Activated CD8-positive, alpha-beta memory T cell treated with anti-CD3 and anti-CD28 coated beads, Interleukin-2, amount 50 U/mL, for 24 hours (primary cell): ENCODE measurements at regions not wholly inside any gene's neighbourhood (a gene's known extent, or its start where the extent isn't known, plus 50 kb on each side); places are given as distances from the start of the nearest gene placed in this dataset.
"Not testable (repeated sequence)": the region's sequence is repeated elsewhere in the genome, so short reads cannot be mapped to it uniquely, and the experiment has no call there.

ENCODE experiments used
- DNase-seq: peaks from one replicate; pipeline ENCODE4 v3.0.0-alpha.2; 2020; ENCODE audit errors: extremely low read depth

DNA sequence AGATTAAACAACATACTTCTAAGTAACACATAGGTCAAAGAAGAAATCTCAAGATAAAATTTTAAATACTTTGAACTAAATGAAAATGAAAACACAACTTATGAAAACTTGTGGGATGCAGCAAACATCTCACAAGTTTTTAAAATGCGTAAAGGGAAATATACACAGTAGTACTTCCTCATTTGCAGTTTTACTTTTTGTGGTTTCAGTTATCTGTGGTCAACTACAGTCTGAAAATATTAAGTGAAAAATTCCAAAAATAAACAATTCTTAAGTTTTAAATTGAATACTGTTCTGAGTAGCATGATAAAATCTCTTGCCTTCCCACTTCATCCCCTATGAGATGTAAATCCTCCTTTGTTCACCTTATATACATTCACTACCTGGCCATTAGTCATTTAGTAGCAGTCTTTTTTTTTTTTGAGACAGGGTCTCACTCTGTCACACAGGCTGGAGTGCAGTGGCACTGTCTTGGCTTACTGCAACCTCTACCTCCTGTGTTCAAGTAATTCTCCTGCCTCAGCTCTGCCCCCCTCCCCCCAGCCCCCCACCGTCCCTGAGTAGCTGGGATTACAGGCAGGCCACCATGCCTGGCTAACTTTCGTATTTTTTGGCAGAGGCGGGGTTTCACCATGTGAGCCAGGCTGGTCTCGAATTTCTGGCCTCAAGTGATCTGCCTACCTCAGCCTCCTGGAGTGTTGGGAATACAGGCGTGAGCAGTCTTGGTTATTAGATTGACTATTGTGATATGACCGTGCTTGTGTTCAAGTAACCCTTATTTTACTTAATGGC is 154.6 kb upstream of the AHI1 start:
- DNase-seq: no peak

DNA sequence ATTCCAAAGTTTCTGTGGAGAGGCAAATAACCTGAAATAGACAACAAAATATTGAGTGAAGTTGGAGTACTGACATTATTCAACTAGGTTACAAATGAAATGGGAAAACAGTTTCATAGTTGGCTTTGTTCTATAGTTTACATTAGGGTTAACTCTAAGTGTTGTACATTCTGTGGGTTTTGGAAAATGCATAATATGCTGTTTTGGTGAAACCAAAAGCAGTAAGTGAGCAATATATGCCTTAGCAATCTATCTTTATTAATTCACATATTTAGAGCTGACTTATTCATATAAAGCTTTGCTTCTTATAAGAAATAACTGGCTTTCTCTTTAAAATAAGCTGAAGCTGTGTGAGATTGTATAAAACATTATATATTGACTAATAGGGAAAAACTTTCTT is 157.5 kb upstream of the AHI1 start:
- DNase-seq: no peak

DNA sequence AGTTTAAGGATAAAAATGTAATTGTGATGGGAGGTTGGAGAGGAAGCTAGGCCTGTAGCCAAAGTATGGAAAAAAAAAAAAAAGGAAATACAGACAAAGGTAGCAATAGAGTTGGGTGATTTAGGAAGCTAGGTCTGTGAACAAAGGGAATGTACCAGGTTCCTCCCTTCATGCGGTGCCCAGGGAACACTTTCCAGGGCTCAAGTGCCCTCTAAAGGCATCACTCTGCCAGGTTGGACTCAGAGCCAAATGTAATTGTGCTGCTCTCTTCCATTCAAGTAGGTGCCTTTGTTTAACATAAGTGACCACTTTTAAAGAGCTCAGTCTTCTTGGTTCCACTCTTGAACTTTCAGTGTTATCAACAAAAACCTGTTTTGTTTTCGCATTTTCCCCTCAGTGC is 159.7 kb upstream of the AHI1 start:
- no peak for DNase-seq

DNA sequence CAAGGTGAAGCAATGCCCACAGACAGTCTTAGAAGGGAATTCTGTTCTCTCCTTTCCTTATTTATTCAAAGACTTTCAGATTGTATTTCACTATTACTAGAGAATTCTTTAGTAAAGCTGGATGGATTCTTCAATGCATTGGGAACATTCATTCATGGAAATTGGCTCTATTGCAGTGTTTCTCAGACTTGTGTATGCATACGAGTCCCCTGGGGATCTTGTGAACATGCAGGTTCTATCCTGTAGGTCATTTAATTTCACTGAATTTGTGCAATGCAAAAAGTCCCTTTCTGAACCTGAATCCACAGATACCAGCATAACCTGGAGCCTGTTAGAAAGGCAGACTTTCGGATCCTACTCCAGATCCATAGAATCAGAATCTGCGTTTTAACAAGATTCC is 160.9 kb upstream of the AHI1 start:
- no peak for DNase-seq

DNA sequence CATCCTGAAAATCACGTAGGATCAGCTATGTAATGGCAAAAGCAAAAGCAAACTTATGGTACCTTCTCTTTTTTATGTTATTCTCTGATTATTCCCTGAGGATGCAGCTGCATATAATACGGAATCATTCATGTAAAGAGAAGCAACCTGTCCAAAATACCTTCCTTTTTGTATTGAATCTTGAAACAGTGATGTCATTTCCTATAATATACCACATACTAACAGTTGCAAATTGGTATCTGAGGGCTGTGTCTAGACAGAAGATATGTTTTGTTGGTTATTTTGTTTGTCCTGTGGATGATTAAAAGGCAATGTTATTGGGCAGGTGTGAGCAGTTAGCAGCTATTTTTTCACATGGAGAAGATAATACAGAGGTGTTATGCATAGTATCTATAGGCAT is 161.4 kb upstream of the AHI1 start:
- no peak for DNase-seq

DNA sequence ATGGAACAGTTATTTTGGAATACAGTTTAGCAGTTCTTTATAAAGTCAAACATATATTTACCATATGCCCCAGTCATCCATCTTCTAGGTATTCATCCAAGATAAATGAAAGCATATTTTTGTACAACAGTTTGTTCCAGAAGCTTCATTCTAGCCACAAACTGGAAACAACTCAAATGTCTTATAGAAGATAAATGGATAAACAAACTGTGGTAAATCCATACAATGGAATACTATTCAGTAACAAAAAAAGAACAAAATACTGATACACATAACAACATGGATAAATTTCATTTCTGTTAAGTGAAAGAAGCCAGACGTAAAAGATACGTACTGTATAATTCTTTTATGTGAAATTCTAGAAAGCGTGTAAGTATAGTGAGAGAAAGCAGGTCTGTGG is 167.0 kb upstream of the AHI1 start:
- DNase-seq: no peak

DNA sequence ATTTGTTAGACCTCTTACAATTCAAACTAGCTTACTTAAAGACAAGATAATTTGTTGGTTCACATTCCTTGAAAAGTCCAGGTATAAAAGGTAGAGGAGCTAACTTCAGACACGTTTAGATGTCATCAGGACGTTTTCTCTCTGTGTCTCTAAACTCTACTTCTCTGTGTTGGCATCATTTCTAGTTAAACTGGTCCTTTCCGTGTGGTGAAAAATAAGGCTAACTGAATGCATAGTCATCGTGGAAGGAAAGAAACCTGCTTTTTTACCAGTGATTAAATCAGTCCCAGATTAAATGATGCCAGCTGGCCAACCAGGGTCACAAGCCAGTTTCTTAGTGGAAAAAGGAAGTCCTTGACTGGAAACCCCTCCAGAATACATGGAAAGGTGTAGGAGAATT is 168.4 kb upstream of the AHI1 start:
- DNase-seq: no peak

DNA sequence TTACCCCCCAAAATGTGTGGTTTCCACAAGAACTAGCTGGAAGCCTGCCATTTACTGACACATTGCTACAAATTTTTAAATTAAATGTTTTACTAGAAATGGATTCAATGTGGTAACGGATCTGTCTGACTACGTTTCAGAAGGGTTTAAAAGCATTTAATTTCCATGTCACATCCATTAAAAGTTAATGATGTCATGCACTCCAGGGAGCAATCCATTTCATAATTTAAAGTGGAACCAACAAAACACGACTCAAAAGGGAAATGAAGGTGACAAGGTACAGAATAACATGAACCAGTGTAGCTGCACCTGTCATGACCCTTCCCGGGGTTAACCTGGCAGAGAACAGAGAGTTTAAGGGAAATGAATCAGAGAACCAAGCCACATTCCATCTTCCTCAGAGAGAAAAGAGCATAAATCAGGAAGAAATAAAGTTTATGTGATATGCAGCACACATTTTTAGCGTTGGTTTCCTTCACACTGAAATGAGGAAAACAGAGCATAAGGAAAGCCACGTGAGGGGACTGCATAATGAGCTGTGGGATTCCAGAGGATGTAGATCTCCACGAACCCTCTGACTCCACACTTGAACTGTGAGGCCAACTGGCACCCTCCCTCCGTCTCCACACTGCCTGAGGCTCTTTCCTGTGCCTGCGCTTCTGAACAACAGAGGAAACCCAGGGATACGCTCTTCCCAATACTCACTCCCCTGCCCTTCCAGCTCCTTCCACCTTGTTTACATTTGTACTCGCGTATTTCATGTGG is 170.3 kb upstream of the AHI1 start:
- no peak for DNase-seq

DNA sequence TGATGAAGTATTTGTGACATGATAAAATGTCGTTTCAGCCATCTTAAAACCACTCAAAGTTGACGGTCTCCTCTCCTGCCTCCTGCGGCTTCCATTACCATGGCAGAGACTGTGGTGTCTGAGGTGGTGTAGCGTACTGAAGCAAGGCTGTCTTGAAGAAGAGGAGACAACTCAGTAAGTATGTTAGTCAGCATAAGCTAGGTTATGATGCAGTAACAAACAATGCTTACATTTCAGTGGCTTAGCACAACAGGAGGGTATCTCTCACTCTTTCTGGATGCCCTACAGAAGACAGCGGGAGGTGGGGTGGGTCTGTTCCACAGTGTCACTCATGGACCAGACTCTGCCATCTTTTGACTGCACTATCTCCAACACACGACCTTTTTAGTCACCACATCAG is 174.7 kb upstream of the AHI1 start:
- DNase-seq: no peak

DNA sequence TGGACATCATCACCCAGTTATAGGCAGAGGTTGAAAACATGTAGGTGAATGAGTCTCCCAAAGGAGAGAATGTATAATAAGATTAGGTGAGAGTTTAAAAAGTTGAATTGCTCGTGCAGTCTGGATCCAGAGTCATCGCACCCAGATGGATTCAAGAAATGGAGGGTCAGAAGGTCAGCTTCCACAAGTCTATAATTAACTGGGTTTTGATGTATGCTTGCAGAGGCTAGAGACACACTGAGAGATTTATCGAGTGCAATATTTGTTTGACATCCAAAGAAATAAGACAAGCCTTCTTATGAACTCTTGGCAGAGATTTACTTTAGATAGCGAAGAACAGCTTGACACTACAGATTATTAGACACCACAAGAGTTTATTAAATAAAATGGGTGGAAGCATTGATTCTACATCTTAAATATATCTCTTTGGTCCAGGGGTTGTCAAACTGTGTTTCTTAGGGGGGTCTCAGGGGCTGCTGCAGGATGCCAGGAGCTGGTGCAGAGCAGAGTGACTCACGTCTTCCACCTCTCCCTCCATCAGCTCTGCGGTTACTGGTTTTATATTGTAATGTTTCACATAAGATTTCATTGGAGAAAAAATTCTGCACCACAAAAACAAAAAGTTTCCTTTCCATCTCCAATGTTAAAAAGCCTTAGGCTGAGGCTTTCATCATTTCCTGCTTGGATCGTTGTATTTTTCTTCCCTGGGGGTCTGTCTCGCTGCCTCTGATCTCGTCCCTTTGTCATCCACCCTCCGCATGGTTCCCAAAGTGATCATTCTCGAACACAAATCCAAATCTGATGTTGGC is 176.2 kb upstream of the AHI1 start:
- no peak for DNase-seq

DNA sequence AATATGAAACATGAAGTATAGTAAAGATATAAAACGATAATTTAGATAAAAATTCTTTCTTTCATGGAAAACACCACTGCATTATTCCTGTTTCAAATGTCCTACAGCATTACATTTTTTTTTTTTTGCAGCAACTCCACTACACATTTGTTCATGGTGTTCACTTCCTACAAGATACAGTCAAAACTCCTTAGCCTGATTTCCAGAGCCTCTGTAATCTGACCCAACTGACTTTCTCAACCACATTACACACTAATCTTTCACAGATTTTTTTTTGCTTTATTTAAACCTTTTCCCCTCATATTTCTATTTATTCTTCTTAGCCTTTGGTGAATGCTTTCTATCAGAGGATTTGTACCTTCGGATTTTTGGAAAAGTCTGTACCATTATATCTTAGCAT is 176.5 kb upstream of the PDE7B start:
- DNase-seq: no peak

DNA sequence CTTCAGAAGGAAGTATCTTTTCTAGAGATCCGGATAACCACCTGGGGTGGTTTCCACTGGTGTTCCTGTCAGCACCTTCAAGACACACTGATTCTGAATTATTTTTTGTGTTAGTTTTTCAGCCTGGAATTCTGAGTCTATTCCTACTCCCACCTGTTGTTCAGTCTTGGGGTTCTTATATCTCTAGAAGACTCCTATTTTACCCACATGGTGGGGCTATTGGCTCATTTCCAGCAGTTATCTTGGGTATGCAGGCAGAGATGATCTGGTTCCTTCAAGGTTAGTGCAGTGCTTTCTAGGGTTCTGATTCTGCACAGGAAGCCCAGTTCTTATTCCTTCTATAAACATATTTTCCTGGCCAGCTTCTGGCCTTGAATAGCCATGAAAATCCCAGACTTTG is 175.6 kb upstream of the PDE7B start:
- DNase-seq: no peak

DNA sequence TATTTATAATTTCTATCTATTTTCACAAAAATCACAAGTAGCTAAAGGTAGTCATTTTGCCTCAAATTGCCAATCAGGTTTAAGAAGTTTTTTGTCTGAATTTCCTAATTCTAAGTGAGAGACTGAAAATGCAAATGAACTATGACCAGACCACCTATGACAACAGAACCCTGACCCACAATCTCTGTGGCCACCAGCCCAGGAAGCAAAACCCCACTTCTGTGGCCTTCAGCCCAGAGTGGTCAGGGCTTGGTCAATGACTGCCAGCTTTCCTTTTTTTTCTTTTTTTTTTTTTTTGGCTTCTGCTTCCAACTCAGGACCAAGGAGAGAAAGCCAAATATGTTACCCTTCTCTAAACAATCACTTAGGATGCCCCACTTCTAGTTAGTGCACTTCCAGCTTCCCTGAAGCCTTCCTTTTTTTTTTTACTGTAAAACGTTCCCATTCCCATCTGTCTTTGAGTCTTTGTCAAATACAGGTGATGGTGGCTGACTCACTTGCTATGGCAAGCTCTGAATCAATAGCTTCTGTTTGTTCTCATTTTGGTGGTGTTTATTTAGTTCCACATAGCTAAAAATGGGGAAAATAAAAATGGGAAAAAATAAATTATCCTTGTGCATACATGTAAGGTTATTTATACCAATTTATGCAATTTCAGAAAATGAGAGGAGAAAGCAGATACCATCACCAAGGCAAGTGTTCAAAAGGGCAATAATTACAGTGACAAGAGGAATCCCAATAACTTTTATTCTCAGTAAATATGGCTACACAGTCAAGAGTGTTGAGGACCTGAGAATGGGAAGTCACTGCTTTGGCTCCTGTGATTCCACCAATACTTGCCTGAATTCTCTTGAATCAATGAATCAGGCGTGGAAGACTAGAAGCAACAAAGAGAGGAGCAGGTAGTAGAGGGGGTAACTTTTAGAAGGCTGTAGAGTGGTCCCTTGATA is 170.3 kb upstream of the PDE7B start:
- no peak for DNase-seq

DNA sequence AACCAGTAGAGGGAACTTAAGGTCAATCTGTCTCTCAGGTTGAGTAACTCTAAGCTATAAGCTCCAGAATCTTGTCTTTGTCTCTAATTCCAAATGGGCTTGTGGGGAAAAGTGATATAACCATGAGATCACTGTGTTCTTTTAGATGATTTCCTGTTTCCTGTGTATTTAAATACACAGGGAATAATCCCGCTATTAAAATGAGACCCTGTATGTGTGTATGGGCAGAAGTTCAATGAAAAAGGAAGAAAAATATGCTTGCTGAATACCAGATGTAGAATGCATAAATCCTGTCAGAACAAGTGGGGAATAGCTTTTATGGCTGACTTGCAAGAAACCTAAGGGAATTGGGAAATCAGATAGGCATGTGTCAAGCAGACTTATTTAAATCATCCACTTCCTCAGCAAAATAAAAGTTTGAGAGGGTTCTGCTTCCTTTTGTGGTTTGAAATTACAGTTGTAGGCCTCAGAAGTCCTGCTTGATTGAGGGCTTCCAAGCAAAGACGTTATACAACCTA is 164.7 kb upstream of the PDE7B start:
- no peak for DNase-seq

DNA sequence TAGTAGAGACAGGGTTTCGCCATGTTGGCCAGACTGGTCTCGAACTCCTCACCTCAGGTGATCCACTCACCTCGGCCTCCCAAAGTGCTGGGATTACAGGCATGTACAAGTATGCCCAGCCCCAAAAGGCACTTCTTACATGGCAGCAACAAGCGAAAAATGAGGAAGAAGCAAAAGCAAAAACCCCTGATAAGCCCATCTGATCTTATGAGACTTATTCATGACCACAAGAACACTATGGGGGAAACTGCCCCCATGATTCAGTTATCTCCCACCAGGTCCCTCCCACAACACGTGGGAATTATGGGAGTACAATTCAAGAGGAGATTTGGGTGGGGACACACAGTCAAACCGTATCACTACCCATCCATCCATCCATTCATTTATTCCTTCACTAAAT is 163.0 kb upstream of the PDE7B start:
- DNase-seq: not testable (repeated sequence)

DNA sequence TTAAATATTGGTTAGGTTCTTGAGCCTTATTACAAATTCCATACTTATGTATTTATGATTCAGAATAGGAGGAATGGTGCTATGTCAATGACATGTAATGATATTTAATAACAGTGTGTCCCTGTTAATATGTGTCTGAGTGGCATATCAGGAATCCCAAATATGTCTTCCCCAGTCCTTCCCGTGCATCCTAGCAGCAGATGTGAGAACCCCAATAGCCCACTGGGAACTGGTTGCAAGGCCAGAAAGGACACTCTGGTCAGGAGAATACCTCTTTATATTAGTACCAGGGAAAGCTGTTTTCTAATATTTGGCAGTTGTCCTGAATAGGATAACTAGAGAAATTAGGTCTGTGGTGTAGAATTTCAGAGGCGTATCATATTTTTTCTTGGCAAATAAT is 159.1 kb upstream of the PDE7B start:
- DNase-seq: no peak

DNA sequence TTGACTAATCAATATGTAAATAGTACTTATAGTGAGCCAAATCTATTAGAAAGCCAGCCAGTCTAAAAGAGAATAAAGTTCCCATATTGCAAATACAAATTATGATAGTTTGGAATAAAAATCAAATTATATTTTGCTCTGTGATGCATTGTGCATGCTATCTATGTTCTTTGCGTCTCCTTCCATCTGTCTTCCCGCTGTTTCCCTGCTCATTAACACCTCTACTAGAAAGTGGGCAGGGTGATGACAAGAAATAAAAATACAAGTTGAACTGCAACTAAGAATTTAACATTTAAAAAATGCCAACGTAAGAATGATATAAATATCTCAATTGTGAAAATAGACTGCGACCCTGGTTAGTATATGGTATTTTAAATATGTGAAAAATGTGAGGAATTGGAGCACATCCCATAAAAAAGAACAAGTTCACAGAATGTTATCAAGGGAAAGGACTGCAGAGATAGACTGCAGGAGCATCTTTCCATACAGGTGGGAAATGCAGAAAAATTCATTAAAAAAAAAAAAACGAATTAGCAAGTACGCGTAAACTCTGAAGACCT is 157.6 kb upstream of the PDE7B start:
- DNase-seq: no peak

DNA sequence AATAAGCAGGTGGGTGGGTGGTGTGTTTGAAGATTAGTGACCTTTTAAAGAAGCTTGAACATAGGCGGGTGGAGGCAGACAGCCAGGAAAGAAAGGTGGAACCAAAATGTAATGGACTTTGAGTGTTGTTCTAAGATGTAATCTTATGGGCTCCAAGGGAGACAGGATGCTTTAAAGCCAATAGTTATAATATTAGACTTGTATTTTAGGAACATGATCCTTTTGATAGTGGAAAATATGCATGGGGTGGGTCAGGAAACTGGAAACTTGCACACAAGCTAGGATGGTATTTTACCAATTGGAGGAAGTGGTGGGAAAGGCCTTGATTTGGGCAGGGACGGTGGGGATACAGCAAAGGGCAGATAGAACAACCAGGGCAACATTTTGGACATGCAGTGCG is 151.8 kb upstream of the PDE7B start:
- no peak for DNase-seq

DNA sequence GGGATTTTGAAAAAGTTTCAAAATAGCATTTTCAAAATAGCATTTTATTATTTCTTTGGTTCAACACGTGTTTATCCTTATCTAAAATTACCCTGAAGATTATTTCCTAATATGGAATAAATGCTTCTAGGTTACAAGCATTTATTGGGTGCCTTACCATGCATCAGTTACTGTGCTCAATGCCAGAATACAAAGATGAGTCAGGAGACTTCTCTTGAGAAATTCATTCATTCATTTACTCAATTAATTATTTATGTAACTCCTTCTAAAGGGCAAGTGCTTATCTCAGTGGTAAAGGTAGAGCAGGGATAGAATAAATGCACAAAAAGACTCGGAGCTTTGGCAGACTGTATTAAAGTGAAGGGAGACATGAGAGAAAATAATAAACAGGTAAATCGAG is 150.1 kb upstream of the PDE7B start:
- no peak for DNase-seq

DNA sequence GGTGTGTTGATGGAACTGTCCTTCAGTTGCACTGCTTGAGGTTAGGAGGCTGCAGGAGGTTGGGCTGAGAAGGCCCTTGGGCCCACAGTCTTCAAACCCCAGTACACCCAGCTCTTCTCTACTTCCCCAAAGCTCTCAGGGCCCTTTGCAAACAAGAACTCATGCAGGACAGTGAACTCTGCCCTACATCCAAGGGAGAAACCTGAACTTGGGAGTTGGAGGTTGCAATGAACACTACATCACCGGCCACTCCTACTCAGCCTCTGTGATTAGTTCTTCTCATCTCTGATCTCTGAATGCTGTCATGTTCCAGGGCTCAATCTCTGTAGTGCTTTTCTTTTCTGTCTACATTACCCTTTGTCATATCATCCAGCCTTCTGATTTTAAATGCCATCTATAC is 148.5 kb upstream of the PDE7B start:
- DNase-seq: no peak

DNA sequence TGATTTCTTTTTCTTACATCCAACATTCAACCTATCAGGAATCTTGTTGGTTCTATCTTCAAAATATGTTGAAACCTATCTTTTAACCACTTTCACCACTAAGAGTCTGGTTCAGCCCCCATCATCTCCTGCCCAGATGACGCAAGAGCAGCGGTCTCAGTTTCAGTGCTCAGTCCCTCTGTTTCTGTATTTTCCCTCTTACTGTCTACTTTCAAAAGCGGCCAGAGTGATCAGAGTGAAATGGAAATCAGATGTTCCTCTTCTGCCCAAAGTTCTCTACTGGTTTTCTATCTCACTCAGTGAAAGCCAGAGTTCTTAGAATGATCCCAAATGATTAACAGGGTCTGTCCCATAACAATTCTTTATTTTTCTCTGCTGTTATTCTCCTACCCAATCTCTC is 147.9 kb upstream of the PDE7B start:
- no peak for DNase-seq
